IPS-20b (cell line): ENCODE measurements at regions not wholly inside any gene's neighbourhood (a gene's known extent, or its start where the extent isn't known, plus 50 kb on each side); places are given as distances from the start of the nearest gene placed in this dataset.

Experiments
- H3K27ac ChIP-seq: one replicate; pipeline ENCODE4 v1.5.1; 2013; ENCODE audit warnings: low read length
- H3K27me3 ChIP-seq: 2 replicates; pipeline ENCODE4 v1.6.1; 2013; ENCODE audit warnings: mild to moderate bottlenecking, low read length, inconsistent platforms; ENCODE audit not compliant: insufficient read depth
- H3K36me3 ChIP-seq: 2 replicates; pipeline ENCODE4 v1.6.1; 2013; ENCODE audit warnings: low read depth, mild to moderate bottlenecking, inconsistent platforms, low read length, moderate library complexity; ENCODE audit not compliant: insufficient read depth
- H3K4me1 ChIP-seq: 2 replicates; pipeline ENCODE4 v1.6.1; 2013; ENCODE audit warnings: mild to moderate bottlenecking, control low read depth, inconsistent platforms, low read length, moderate library complexity; ENCODE audit not compliant: insufficient read depth
- H3K4me3 ChIP-seq: 2 replicates; pipeline ENCODE4 v1.5.1; 2013; ENCODE audit warnings: mild to moderate bottlenecking, low read length, inconsistent platforms
- H3K9ac ChIP-seq: 2 replicates; pipeline ENCODE4 v1.6.1; 2013; ENCODE audit warnings: low read depth, mild to moderate bottlenecking, inconsistent platforms, low read length, moderate library complexity
- H3K9me3 ChIP-seq: 2 replicates; pipeline ENCODE4 v1.6.1; 2013; ENCODE audit warnings: mild to moderate bottlenecking, low read depth, low read length, inconsistent platforms; ENCODE audit not compliant: insufficient read depth

DNA sequence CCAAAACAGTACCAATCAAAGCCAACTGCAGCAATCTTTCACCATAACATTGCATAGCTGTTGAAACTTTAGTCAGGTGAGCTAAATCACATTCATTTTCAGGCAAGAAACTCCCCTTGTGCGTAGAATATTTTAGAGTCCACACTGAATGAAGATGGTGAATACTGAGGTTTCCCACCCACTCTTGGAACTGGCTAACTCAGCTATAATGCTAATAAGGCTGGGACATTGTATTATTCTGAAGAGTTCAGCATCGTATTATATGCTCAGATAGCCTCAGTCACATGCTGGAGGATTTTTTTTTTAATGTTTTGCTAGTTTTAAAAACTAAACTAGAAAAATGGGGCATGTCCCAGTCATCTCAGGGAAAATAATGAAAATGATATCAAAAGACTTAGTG, 352.3 kb upstream of the FMN2 start:
- Histone ChIP-seq H3K9ac (no peak overlapping the region), H3K27me3 (no peaks in the 10 kb centered on the region), H3K9me3 (no peaks in the 10 kb centered on the region), H3K27ac (no peak overlapping the region), H3K36me3 (no peaks in the 10 kb centered on the region), H3K4me1 (no peaks in the 10 kb centered on the region), H3K4me3 (no peak overlapping the region)

- Histone ChIP-seq H3K27ac (no peak overlapping the region), H3K27me3 (no peaks in the 10 kb centered on the region), H3K36me3 (no peaks in the 10 kb centered on the region), H3K9me3 (no peaks in the 10 kb centered on the region), H3K9ac (no peak overlapping the region), H3K4me3 (no peak overlapping the region), H3K4me1 (no peaks in the 10 kb centered on the region)
These were observed 351.8 kb upstream of the FMN2 start for GRCh38 chr1:239739919-239740318.

DNA sequence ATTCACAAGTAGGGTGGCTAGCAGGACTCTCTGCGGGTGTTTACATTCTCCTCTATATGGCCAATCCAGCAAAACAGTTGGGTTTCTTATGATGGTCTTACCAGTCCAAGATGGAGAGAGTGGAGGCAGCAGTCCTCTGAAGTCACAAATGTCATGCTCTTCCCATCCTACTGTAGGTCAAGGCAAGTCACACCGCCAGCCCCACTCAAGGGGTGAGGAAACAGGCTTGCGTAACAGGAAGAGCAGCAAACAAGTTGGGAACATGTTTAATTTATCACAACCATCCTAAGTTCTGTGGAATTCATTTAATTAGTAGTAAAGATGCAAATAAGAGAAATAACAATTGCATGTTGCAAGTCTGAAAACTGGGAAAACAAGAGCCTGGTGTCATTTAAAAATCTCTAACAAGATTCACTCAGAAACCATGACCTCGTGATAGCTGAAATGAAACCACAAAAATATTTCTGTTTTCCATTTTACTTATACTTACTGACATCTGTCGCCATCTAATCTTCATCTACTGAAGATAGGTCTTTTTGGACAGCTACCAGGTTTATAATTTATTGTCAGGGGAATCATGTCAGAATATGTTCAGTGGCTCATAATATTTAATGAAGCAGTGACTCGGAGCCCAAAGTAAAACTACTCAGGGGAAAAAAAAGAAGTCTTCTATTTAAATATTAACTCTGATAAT, 349.1 kb upstream of the FMN2 start:
- Histone ChIP-seq H3K4me1 (no peaks in the 10 kb centered on the region), H3K4me3 (no peak overlapping the region), H3K9me3 (no peaks in the 10 kb centered on the region), H3K36me3 (no peaks in the 10 kb centered on the region), H3K27ac (no peak overlapping the region), H3K27me3 (no peaks in the 10 kb centered on the region), H3K9ac (no peak overlapping the region)

GRCh38 chr1:239744851-239745250, 346.8 kb upstream of the FMN2 start:
- no peaks in the 10 kb centered on the region for H3K9me3 ChIP-seq
- H3K4me3 ChIP-seq: no peak overlapping the region
- no peak overlapping the region for H3K27ac ChIP-seq
- H3K9ac ChIP-seq: no peak overlapping the region
- H3K4me1 ChIP-seq: no peaks in the 10 kb centered on the region
- H3K27me3 ChIP-seq: no peaks in the 10 kb centered on the region
- no peaks in the 10 kb centered on the region for H3K36me3 ChIP-seq

GRCh38 chr1:239755107-239755912, 336.4 kb upstream of the FMN2 start:
- H3K4me3 ChIP-seq: no peak overlapping the region
- H3K4me1 ChIP-seq: peaks cover 15% of the 10 kb centered on the region; the same call in 1 of the 2 replicates
- no peaks in the 10 kb centered on the region for H3K36me3 ChIP-seq
- no peak overlapping the region for H3K27ac ChIP-seq
- no peak overlapping the region for H3K9ac ChIP-seq
- no peaks in the 10 kb centered on the region for H3K9me3 ChIP-seq
- no peaks in the 10 kb centered on the region for H3K27me3 ChIP-seq

DNA sequence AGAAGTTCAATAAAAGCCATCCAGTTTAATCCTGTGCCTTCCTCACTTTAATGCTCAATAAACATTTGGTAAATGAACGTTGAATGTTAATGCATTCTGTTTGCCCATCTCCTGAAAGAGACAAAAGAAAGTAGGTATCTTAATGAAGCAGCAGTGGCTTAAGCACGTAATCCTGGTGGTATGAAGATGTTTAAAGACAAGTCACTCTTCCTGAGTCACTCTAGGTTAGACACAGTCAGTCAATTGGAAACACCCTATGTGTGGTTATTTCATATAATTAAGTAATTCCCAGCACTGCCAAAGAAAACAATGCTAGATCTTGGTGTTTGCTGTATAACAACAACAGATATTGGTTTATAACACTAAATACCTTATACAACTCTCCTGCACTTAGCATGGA, 334.0 kb upstream of the FMN2 start:
- H3K4me1 ChIP-seq: peaks cover 15% of the 10 kb centered on the region; the same call in 1 of the 2 replicates
- H3K4me3 ChIP-seq: no peak overlapping the region
- no peak overlapping the region for H3K9ac ChIP-seq
- H3K27ac ChIP-seq: no peak overlapping the region
- no peaks in the 10 kb centered on the region for H3K9me3 ChIP-seq
- no peaks in the 10 kb centered on the region for H3K27me3 ChIP-seq
- no peaks in the 10 kb centered on the region for H3K36me3 ChIP-seq

GRCh38 chr1:239758756-239759155, 332.9 kb upstream of the FMN2 start:
- Histone ChIP-seq H3K4me3 (no peak overlapping the region), H3K27me3 (no peaks in the 10 kb centered on the region), H3K27ac (no peak overlapping the region), H3K9ac (no peak overlapping the region), H3K4me1 (peaks cover 15% of the 10 kb centered on the region; the same call in 1 of the 2 replicates), H3K36me3 (no peaks in the 10 kb centered on the region), H3K9me3 (no peaks in the 10 kb centered on the region)

GRCh38 chr1:239761509-239761908, 330.2 kb upstream of the FMN2 start:
- no peak overlapping the region for H3K9ac ChIP-seq
- peaks cover 3% of the 10 kb centered on the region; the same call in 1 of the 2 replicates for H3K4me1 ChIP-seq
- no peaks in the 10 kb centered on the region for H3K9me3 ChIP-seq
- H3K36me3 ChIP-seq: no peaks in the 10 kb centered on the region
- no peak overlapping the region for H3K4me3 ChIP-seq
- no peaks in the 10 kb centered on the region for H3K27me3 ChIP-seq
- no peak overlapping the region for H3K27ac ChIP-seq

GRCh38 chr1:239763850-239764249, 327.8 kb upstream of the FMN2 start:
- no peak overlapping the region for H3K27ac ChIP-seq
- H3K4me3 ChIP-seq: no peak overlapping the region
- H3K9me3 ChIP-seq: no peaks in the 10 kb centered on the region
- no peaks in the 10 kb centered on the region for H3K27me3 ChIP-seq
- H3K36me3 ChIP-seq: no peaks in the 10 kb centered on the region
- peaks cover 1% of the 10 kb centered on the region; the same call in 1 of the 2 replicates for H3K4me1 ChIP-seq
- H3K9ac ChIP-seq: no peak overlapping the region

- H3K9me3 ChIP-seq: no peaks in the 10 kb centered on the region
- H3K4me1 ChIP-seq: 0 out of 2 replicates have a peak, but pooled peaks cover 5% of the 10 kb centered on the region
- no peaks in the 10 kb centered on the region for H3K27me3 ChIP-seq
- no peak overlapping the region for H3K9ac ChIP-seq
- H3K4me3 ChIP-seq: no peak overlapping the region
- H3K36me3 ChIP-seq: no peaks in the 10 kb centered on the region
- no peak overlapping the region for H3K27ac ChIP-seq
These were observed 327.1 kb upstream of the FMN2 start for GRCh38 chr1:239764546-239764945.

- H3K27me3 ChIP-seq: no peaks in the 10 kb centered on the region
- no peaks in the 10 kb centered on the region for H3K36me3 ChIP-seq
- H3K9me3 ChIP-seq: no peaks in the 10 kb centered on the region
- no peak overlapping the region for H3K9ac ChIP-seq
- H3K4me1 ChIP-seq: 0 out of 2 replicates have a peak, but pooled peaks cover 5% of the 10 kb centered on the region
- no peak overlapping the region for H3K4me3 ChIP-seq
- H3K27ac ChIP-seq: no peak overlapping the region
These were observed 326.5 kb upstream of the FMN2 start for GRCh38 chr1:239765163-239765562.

DNA sequence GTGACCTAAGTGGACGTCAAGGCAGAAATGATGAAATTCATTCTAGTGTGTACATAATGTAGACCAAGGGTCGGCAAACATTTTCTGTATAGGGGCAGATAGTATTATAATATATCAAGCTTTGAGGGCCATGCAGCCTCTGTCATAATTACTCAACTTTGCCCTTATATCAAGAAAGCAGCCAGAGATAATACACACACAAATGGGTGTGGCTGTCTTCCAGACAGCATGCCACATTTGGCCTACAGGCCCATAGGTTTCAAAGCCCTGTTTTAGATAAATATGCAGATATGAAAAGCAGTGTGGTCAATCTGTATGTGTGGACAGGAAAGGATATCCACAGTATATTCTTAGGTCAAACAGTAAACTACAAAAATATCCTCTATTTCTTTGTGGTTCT, 320.1 kb upstream of the FMN2 start:
- no peaks in the 10 kb centered on the region for H3K9me3 ChIP-seq
- H3K27ac ChIP-seq: no peak overlapping the region
- no peaks in the 10 kb centered on the region for H3K36me3 ChIP-seq
- no peak overlapping the region for H3K4me3 ChIP-seq
- no peak overlapping the region for H3K9ac ChIP-seq
- H3K4me1 ChIP-seq: peaks cover 17% of the 10 kb centered on the region
- no peaks in the 10 kb centered on the region for H3K27me3 ChIP-seq
